ENCODE measurements at regions not wholly inside any gene's neighbourhood (a gene's known extent, or its start where the extent isn't known, plus 50 kb on each side); places are given as distances from the start of the nearest gene placed in this dataset.
"Not testable (repeated sequence)": the region's sequence is repeated elsewhere in the genome, so short reads cannot be mapped to it uniquely, and the experiment has no call there.

- DNase-seq: no peak
Measured at GRCh38 chr12:13924286-13924685, 57.1 kb downstream of the GRIN2B start.

DNA sequence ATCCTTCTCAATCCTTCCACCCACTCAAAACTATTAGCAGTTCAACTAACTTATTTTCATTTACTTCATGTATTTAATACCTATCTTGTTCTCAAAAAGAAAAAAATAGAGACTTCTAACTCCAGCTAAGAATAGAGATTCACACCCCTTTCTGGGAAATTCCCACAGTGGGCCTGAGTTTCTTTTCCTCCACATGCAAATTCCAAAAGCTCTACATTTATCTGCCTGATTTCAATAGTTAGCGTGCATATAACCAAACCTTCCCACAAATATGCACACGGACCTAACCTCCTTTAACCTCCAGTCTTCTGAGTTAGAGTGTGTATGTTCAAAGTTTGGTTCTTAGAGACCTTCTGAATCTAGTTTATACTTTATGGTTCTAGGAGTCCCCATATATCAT is 62.5 kb downstream of the GRIN2B start:
- DNase-seq: no peak

DNA sequence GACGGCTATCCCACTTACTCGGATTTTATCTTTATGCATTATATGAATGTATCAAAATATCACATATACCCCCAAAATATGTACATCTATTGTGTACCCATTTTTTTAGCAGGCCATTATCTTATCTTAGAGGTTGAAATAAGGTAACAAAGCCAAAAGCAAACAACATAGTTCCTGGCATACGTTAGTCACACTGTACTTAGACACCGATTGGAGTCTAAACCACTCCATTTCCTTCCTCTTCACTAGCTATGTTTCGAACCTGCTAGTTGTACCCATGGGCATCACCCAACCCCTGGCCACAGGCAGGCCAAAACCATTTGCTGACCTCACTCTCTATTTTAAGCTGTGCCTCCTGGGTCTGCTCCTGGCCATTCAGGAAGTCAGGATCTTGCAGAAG is 66.3 kb downstream of the GRIN2B start:
- DNase-seq: no peak

DNA sequence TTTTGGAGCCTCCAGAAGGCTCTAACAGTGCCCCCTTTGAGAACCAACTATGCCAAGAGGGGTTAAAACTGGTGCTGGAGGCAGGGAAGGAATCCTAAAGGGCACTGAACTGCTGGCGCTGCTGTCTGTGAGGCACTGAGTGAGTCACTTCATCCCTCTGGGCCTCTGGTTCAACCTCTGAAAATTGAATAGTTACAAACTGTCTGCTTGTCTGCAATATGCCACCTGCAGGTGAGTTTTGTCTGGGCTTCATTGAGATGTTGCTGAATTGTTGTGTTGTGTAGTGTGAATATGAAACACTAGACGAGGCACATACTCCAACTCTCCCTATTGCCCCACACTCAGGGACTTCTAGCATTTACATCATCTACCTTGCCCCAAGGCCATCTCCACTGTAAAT is 68.0 kb downstream of the GRIN2B start:
- DNase-seq: no peak

- no peak for DNase-seq
Measured at GRCh38 chr12:13911756-13912554, 69.4 kb downstream of the GRIN2B start.

- DNase-seq: no peak
Measured at GRCh38 chr12:13905794-13906193, 75.6 kb downstream of the GRIN2B start.

- no peak for DNase-seq
Measured at GRCh38 chr12:13900718-13901117, 80.7 kb downstream of the GRIN2B start.

DNA sequence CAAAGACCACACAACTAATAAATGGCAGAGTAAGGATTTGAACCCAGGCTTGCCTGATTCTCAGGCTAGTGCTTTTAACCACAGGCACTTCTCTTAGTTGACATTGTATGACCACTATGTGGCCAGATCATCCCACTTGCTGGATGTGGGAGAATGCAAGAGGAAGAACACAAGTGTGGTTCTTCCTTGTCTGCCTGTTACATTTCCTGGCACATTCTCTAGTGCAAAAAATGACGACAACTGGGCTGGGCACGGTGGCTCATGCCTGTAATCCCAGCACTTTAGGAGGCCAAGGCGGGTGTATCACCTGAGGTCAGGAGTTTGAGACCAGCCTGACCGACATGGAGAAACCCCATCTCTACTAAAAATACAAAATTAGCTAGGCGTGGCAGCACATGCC is 83.0 kb downstream of the GRIN2B start:
- not testable (repeated sequence) for DNase-seq

GRCh38 chr12:13897811-13898210 is 83.6 kb downstream of the GRIN2B start:
- no peak for DNase-seq

DNA sequence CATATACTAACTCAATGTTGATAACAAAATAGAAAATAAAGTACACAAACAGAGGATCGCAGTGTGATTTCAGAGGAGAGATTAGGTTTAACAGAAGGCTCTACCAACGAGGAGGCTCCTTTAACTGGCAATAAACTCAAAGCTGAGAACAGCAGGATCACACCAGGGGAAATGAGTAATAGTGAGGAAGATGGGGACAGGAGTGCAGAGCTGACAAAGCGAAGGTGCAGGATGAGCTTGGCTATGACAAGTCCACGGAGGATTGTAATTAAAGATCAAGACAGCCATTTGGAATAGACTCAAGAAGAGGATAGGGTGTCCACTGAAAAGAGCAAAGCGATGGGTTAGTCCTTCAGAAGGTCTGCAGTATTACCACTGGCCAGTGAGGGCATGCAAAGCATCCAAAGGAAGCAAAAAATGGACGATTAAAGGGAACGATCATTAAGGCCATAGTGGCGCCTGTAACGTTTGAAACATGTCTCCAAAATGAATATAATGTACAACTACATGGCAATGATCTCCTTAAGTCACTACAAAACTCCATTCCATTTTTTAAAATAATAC is 85.3 kb downstream of the GRIN2B start:
- DNase-seq: no peak

DNA sequence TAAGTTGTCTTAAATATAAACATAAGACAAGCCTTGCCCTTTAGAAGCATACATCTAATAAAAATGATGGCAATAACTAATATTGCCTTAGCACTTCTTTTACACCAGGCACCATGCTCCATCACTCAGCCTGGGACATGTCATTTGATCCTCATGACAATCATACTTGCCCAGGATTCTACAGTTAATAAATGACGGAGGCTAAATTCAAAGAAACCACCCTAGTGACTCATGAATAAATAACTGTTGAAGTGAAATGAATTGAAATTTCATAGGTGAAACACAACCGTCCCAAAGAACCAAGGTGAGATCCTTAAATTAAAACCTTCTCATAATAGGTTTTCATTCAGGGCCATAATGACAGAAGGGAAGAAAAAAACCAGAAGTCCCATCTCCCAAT is 89.5 kb downstream of the GRIN2B start:
- DNase-seq: no peak

- no peak for DNase-seq
Measured at GRCh38 chr12:13890943-13891342, 90.5 kb downstream of the GRIN2B start.

GRCh38 chr12:13887779-13888388 is 93.5 kb downstream of the GRIN2B start:
- no peak for DNase-seq

- no peak for DNase-seq
Measured at GRCh38 chr12:13882176-13882575, 99.2 kb downstream of the GRIN2B start.

GRCh38 chr12:13880613-13881012 is 100.8 kb downstream of the GRIN2B start:
- no peak for DNase-seq

GRCh38 chr12:13875744-13876143 is 105.7 kb downstream of the GRIN2B start:
- DNase-seq: no peak

DNA sequence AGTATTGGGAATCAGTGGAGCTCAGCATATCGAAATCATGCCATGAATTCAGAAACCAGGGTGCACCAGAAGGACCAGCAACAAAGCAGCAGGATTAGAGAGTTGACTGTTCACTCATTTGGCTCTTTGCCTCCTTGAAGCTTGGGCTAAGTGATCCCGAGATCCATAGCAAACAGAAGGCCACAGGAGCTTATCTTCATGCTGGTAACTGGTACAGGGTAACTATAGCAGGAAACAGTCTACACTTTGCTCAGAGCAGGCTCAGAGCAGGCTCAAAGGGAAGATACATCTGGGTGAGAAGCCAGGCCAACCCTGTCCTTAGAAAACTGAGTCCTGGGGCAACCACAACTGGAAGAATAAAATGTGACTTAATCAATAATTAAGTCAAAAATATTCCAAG is 111.1 kb downstream of the GRIN2B start:
- no peak for DNase-seq

DNA sequence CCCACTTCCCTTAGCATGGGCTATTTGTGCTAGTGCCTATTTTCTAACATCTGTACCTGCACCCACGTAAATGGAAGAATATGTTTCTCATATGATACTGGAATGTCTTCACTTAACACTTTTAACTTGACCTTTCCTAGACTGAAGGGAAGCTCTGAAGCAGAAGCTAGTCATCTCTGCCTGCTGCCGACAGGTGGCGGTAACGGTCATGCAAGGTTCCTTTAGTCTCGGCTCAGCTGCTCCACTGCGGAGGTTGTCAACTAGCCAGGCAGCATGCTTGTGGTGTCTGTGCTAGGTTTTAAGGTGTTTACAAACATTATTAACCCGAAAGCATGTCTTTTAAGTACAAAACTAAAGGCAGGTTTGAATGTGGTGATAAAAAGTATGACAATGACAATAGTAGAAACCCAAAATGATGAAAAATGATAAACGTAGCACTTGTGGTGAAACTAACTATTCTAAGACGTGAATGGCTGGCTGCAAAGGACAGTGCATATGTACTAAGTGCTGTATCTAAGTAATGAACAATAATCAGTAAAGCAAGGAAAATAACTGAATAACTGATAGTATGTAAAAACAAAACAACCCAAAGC is 117.2 kb downstream of the GRIN2B start:
- peak; percentile 46 to 68 for DNase-seq

- DNase-seq: no peak
Measured at GRCh38 chr12:13857750-13858149, 123.7 kb downstream of the GRIN2B start.

DNA sequence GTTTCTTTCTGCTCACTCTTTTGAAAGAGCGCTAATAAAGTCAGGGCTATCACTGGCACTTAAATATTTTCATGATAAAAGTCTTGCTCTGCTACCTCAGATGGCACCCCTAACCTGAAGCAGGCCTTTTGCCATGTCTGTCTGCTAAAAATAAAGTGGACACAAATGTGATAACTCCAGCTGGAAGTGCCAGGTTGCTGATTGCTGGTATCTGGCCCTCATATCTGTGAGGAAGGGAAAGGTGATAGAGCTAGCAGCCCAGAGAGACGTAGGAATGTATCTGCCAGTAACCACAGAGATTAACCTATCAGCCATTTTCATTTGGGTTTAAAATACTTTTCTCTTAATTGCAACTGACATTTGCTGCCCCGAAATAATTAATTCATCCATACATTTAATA is 127.9 kb downstream of the GRIN2B start:
- no peak for DNase-seq

DNA sequence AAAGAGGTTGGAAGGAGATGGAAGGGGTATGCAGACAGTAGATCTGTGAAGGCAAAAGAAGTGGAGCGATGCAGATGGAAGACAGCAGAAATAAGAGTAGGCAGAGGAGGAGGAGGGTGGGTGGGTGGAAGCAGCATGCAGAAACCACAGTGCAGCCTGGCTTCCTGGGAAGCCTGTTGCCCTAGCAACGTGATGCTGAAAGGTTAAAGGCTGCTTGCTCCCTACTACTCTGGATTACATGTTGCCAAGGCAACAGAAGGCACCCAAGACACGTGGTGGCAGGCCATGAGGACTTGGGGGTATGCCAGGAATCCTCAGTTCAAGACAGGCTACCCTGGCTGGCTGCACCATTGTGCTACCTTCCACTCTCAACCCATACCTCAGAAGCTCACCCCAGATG is 129.6 kb downstream of the GRIN2B start:
- peak; percentile 68 to 92 for DNase-seq

- DNase-seq: no peak
Measured at GRCh38 chr12:13849456-13849855, 131.9 kb downstream of the GRIN2B start.

DNA sequence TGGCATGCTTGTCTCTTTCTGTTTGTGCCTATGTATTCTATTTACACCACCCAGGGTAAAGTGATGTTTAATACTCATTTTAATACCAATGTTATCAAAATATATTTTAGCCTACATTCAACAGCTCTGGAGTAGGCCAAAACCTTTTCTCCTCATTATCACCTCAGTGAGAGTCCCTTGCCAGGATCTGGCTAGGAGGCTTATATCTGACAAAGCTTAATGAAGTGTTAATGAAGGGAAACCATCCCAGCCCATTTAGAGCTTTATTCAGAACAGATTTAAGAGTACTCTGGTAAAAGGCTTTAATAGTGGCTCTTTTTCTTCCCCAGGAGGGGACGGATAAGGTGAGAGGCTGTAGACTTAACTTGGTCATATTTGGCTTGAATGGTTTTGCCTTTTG is 137.6 kb downstream of the GRIN2B start:
- DNase-seq: no peak

DNA sequence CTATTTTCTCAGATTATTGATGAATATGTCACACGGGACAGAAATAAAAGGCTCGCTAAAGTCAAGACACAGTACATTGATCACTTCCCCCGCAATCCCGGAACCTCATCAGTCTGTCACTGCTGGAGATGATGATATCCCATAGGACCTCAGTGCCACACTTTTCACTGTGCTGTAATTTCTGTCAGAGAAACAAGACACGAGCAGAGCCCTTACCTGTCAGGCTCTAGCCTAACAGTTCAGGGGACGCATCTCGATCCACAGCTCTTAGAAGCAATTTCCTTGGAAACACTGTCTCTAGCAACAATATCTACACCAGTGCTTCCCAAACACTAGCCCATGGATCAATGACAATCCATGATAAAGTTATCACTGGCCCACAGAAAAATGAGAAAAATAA is 140.0 kb downstream of the GRIN2B start:
- no peak for DNase-seq

Data from NCI-H524 (cell line).